NCI-H2107 treated with DMSO at 0.1 percent for 48 hours (cell line): ENCODE measurements at regions not wholly inside any gene's neighbourhood (a gene's known extent, or its start where the extent isn't known, plus 50 kb on each side); places are given as distances from the start of the nearest gene placed in this dataset.

ENCODE experiments used
- DNase-seq: peaks from one replicate; lab custom pipeline; 2025; ENCODE audit not compliant: unreplicated experiment; lab: John Stamatoyannopoulos, UW

- DNase-seq, result no peak
Measured at GRCh38 chr22:47600791-47601625, 838.6 kb downstream of the TBC1D22A start.

GRCh38 chr22:47600281-47600680 lies 837.8 kb downstream of the TBC1D22A start:
- no peak for DNase-seq

DNA sequence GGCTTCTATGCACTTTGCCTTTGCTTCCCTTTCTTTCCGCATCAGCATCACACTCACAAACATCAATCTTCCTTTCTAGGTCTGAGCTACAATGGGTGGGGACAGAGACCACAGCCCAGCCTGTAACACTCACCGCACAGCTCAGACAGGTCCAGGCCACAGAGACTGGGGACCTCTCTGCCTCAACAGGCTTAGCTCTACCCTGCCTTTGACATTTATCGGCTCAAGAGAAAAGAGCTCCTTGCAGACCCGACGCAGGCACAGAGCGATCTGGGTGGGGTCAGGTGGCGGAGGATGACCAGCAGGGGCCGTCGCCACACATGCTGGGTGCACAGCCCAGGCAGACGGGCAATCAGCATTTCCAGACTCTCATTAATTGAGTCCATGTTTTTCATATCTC lies 837.3 kb downstream of the TBC1D22A start:
- no peak for DNase-seq

DNA sequence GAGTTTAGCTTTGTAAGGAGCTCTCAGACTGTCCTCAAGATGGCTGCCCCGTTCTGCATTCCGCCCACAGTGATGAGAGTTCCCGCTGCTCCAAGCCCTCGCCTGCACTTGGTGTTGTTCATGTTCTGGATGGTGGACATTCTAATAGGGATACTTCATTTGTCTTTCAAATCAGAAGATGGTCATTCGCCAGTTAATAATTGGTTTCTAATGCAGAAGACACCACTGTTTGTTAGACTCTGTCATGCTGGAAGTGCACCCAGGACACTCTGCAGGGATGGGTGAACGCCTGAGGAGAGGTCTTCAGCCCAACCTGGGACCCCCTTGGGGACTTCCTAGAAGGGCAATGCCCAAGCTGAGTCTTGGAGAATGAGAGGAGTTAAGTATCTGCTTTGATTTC lies 836.4 kb downstream of the TBC1D22A start:
- no peak for DNase-seq

- DNase-seq, result no peak
Measured at GRCh38 chr22:47597041-47597440, 834.6 kb downstream of the TBC1D22A start.

- no peak for DNase-seq
Measured at GRCh38 chr22:47596176-47596690, 833.8 kb downstream of the TBC1D22A start.

DNA sequence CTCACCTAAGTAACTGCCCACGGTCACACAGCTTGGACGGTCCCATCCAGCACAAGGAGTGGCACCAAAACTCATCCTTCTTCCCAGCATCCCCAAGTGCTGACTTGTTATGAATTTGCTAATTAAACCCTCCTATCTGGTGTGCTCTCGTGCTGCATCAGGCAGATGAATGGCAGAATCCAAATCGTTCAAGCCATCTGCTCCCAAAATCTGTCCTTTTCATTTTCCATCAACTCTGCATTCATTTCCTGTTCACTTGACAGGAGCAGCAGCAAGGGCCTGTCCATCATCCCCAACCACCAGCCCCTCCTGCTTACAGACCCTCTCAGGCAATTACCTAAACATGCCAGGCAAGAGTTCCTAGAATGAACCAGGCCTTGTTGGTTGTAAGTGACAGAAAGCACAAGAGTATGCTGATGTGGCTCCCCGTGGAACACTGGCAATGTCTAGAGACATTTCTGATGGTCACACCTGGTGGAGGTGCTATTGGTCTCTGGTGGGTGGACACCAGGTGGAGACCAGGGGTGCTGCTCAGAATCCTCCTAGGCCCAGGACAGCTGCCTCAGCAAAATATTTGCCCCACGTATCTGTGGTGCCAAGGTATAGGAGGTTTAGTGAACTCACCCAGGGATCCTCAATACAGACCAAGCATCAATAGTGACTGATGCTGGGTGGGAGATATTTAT lies 832.5 kb downstream of the TBC1D22A start:
- no peak for DNase-seq

- DNase-seq, result no peak
Measured at GRCh38 chr22:47593911-47594311, 831.5 kb downstream of the TBC1D22A start.

- DNase-seq, result no peak
Measured at GRCh38 chr22:47593291-47593690, 830.8 kb downstream of the TBC1D22A start.

- DNase-seq, result no peak
Measured at GRCh38 chr22:47592791-47593190, 830.3 kb downstream of the TBC1D22A start.

DNA sequence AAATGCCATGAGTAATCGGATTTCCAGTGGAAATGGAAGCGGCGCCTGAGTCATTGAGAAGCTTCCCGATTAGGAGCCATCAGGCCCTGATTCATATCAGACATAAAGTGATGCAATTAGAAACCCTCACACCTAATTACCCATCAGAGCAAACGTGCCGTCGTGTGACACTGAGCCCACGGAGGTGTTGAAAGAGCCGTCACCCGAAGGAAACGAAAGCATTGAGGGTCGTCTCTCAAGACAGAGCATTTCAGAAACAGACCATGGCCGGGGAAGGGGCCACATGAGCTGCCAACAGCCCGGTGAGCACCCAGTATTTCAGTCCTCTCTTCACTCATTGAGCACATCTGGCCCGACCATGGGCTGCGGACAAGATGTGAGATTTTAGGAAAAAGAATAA lies 829.3 kb downstream of the TBC1D22A start:
- no peak for DNase-seq

DNA sequence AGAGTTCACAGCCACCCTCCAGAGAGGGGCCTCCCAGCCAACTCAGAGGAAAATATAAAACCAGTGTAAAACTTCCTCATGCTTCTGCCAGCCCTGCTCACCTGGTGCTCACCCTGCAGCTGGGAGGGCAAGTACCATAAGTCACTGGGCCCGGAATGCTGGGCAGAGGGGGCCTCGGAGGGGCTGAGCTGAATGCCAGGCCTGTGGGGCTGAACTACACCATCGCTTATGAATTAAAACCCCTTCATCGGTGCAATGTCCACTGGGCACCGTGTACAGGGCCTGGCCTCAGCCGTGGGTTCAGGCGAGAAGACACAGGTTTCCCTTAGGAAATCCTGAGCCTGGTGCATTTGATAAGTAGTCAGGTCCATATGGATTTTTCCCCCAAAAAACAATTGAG lies 828.6 kb downstream of the TBC1D22A start:
- no peak for DNase-seq

GRCh38 chr22:47589271-47590250 lies 827.1 kb downstream of the TBC1D22A start:
- DNase-seq, result no peak

GRCh38 chr22:47588578-47588960 lies 826.1 kb downstream of the TBC1D22A start:
- DNase-seq, result no peak

DNA sequence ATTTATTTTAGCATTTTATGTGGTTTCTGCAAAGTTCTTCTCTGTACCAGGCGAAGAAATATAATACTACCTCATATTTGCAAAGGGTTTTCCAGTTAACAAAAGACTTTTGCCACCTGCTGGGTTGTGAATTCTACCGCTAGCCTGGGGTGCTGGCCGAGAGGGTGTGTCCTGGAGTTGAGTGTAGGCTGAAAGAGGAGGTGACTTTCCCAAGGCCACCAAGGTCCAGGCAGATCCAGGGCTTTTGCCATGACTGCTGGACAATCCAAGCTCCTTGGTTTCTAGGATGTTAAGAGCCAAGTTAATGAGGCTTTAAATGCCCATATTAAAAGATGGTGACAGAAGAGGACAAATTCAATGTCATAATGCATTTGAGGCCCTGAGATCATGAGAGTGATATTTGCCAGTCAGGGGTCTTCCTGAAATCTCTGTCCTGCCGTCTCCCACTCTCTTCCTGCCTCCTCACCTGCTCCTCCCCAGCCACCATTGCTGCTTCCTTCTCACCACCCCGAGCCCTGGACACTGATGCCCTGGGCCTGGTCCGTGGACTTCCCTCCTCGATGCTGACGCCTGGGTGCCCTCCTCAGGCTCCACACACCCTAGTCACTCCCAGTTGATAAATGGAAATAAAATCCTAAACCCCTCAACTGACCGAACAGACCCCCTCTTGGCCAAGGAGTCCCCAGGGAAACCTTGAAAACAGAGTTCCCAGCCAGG lies 825.6 kb downstream of the TBC1D22A start:
- no peak for DNase-seq

GRCh38 chr22:47587361-47587760 lies 824.9 kb downstream of the TBC1D22A start:
- DNase-seq, result no peak

DNA sequence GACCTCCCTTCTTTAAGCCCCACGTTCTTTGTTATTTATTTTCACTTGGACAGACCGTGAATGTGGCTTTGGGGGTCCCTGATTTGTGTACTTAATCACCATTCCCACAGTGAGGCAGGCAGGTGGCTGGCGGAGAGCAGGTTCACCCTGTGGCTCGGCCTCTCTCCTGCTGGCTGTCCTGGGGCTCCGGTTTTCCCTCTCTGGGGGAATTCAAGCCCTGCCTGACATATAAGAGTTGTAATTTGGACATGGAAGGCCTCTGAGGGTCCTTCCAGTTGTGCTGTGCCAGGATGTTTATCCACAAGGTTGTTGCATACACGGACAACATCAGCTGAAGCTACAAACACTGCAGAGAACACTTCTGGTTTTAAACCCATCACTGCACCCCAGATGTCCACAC lies 824.5 kb downstream of the TBC1D22A start:
- no peak for DNase-seq

- no peak for DNase-seq
Measured at GRCh38 chr22:47586038-47586437, 823.6 kb downstream of the TBC1D22A start.

GRCh38 chr22:47583959-47584562 lies 821.6 kb downstream of the TBC1D22A start:
- no peak for DNase-seq

DNA sequence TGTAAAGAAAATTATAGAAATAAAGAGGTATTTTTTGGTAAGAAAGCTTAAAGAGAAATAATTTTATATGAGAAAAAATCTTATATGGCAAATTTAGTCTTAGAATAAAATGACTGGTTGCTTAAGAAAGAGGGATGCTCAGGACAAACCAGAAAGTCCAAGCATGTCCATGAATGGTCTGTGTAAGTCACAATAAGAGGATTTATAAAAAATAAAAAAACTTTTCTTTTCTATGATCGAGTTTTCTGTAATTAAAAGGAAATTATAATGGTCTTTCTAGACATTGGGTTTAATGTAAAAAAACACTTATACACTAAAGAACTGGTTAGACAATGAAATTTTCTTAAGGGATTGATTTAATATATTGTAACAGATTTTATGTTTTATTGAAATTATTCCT lies 819.6 kb downstream of the TBC1D22A start:
- DNase-seq, result no peak
